ENCODE measurements at regions not wholly inside any gene's neighbourhood (a gene's known extent, or its start where the extent isn't known, plus 50 kb on each side); places are given as distances from the start of the nearest gene placed in this dataset.

- DNase-seq (ENCODE audit: extremely low read depth in 1 of 11, low read depth in 9 of 11, low spot score in 4 of 11), result no peak
These were observed 300.9 kb upstream of the CPEB2 start for GRCh38 chr4:14701389-14701788.

DNA sequence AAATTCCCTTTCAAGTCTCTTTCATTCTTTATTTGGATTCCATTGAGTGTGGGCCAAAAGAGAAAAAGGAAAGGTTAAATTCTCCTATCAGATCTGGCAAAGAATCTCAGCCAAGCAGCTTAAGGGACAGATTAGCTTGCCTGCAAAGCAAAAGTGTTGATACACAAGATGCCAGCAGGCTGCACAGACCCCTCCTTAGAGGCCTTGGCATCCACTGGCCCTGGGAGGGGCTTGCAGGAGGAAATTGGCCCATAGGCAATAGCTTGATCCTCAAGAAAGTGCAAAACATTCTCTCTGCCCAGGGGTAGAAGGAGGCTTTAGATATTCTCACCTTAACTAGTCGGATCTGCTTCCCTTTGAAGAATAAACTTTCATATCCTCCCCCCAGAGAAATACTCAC, 300.4 kb upstream of the CPEB2 start:
- no peak for DNase-seq (ENCODE audit: extremely low read depth in 1 of 11, low read depth in 9 of 11, low spot score in 4 of 11)

GRCh38 chr4:14708574-14708973, 293.7 kb upstream of the CPEB2 start:
- no peak for DNase-seq (ENCODE audit: extremely low read depth in 1 of 11, low read depth in 9 of 11, low spot score in 4 of 11)

- no peak for DNase-seq (ENCODE audit: extremely low read depth in 1 of 11, low read depth in 9 of 11, low spot score in 4 of 11)
These were observed 291.0 kb upstream of the CPEB2 start for GRCh38 chr4:14711259-14711658.

- no peak for DNase-seq (ENCODE audit: extremely low read depth in 1 of 11, low read depth in 9 of 11, low spot score in 4 of 11)
These were observed 285.6 kb upstream of the CPEB2 start for GRCh38 chr4:14716691-14717090.

DNA sequence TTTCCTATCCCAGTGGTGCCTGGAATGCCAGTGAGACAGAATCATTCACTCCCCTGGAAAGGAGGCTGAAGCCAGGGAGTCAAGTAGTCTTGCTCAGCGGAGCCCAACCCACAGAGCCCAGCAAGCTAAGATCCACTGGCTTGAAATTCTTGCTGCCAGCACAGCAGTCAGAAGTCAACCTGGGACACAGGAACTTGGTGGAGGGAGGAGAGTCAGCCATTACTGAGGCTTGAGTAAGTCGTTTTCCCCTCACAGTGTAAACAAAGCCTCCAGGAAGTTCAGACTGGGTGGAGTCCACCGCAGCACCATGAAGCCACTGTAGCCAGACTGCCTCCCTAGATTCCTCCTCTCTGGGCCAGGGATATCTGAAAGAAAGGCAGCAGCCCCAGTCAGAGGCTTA, 283.2 kb upstream of the CPEB2 start:
- DNase-seq (ENCODE audit: extremely low read depth in 1 of 11, low read depth in 9 of 11, low spot score in 4 of 11), result no peak

DNA sequence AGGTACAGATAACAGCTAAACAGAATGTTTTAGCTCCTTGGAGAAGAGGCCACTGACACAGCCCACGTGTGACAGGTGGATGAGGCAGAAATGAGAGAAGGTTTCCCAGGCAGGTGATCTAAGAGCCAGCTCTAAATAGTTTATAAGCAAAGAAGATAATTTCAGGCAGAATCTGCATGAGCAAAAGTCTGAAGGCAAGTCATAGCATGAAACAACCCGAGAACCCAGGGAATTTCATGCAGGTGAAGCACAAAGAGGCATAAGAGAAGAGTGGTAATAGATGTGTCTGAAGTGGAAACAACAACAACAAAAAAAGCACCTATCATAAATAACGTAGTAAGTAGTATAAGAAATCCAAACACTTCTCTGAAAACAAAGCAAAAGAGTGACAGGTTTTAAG, 275.8 kb upstream of the CPEB2 start:
- DNase-seq (ENCODE audit: extremely low read depth in 1 of 11, low read depth in 9 of 11, low spot score in 4 of 11), result no peak

DNA sequence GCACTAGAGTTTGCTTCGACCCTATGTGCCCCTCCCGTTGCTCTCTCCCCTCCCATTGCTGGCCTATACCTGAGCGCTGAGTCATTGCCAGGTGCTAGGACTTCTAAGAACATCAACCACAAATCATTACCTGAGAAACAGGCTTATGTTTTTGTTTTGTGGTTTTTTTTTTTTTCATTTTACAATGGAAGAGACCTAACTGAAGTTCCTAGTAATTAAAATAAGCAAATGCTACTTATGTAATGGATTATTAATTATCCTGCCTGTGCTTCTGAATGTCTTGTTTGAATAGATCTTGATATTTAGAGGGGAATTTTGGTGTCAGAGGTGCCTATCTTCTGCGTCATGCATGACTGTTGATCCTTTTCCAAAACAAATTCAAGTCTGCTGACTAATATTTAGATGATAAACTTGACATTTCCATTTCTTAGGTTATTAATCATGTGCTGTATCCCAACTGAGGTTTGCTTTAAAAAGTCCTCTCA, 275.4 kb upstream of the CPEB2 start:
- no peak for DNase-seq (ENCODE audit: extremely low read depth in 1 of 11, low read depth in 9 of 11, low spot score in 4 of 11)

GRCh38 chr4:14729282-14730000, 272.8 kb upstream of the CPEB2 start:
- no peak for DNase-seq (ENCODE audit: extremely low read depth in 1 of 11, low read depth in 9 of 11, low spot score in 4 of 11)

DNA sequence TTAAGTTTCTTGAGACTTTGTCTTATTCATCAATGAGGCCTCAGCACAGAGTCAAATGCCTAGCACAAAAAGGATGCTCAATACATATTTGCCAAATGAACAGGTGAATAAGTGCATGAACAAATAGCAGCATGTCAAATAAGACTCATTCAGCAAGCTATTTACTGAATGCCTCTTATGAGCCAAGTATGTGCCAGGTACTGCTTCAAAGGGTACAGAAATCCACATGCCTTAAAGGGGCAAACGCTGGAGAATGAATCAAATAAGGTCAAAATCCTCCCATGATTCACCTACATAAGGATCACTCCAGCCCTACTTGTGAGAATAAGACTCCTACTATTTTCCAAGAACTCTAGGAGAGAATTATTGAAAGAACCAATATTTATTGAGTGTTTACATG, 260.2 kb upstream of the CPEB2 start:
- DNase-seq (ENCODE audit: extremely low read depth in 1 of 11, low read depth in 9 of 11, low spot score in 4 of 11), result no peak

- DNase-seq (ENCODE audit: extremely low read depth in 1 of 11, low read depth in 9 of 11, low spot score in 4 of 11), result no peak
These were observed 259.1 kb upstream of the CPEB2 start for GRCh38 chr4:14743172-14743571.

GRCh38 chr4:14743601-14744000, 258.7 kb upstream of the CPEB2 start:
- no peak for DNase-seq (ENCODE audit: extremely low read depth in 1 of 11, low read depth in 9 of 11, low spot score in 4 of 11)

- DNase-seq (ENCODE audit: extremely low read depth in 1 of 11, low read depth in 9 of 11, low spot score in 4 of 11), result no peak
These were observed 257.9 kb upstream of the CPEB2 start for GRCh38 chr4:14744346-14744745.

GRCh38 chr4:14749910-14750309, 252.4 kb upstream of the CPEB2 start:
- no peak for DNase-seq (ENCODE audit: extremely low read depth in 1 of 11, low read depth in 9 of 11, low spot score in 4 of 11)

DNA sequence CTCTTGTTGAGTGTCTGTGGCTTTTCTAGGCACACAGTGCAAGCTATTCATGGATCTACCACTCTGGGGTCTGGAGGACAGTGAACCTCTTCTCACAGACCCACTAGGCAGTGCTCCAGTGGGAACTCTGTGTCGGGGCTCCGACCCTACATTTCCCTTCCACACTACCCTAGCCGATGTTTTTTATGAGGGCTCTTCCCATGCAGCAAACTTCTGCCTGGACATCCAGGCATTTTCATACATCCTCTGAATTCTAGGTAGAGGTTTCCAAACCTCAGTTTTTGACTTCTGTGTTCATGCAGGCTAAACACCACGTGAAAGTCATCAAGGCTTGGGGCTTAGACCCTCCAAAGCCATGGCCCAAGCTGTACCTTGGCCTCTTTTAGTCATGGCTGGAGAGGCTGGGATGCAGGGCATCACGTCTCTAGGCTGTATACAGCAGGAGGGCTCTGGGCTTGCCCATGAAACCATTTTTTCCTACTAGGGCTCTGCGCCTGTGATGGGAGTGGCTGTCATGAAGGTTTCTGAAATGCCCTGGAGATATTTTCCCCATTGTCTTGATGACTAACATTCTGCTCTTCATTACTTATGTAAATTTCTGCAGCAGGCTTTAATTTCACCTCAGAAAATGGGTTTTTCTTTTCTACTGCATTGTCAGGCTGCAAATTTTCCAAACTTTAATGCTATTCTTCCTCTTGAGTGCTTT, 249.8 kb upstream of the CPEB2 start:
- DNase-seq (ENCODE audit: extremely low read depth in 1 of 11, low read depth in 9 of 11, low spot score in 4 of 11), result no peak

GRCh38 chr4:14767142-14767541, 235.1 kb upstream of the CPEB2 start:
- no peak for DNase-seq (ENCODE audit: extremely low read depth in 1 of 11, low read depth in 9 of 11, low spot score in 4 of 11)

DNA sequence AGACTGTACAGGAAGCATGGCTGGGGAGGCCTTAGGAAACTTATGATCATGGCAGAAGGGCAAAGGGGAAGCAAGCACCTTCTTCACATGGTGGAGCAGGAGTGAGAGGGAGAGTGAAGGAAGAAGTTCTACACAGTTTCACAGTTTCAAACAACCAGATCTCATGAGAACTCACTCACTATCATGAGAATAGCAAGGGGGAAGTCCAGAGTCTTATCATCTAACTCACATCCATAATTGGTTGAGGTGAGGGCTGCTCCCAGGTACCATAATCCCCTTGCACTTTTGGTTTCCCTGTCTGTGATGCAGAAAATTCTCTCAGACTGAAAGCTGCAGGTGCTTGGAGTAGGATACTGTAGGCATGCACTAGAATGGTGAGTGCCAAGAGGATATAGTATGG, 233.8 kb upstream of the CPEB2 start:
- no peak for DNase-seq (ENCODE audit: extremely low read depth in 1 of 11, low read depth in 9 of 11, low spot score in 4 of 11)

DNA sequence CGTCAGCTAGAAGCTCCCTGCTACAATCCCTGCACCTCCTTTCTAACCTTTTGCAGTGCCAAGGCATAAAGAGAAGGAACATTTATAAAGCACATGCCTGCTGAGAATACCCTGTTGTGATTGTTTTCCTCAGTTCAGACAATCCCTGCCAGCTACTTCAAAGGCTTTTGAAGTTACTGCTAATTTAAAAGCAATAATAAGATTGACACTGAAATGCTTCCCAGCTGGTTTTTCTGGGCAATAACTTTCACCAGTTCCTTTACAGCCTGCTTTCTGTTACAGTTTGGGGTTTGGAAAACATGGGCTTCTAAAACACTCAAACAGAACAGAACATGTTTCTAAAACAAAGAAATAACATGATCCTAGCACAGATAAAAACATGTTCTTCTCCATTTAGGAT, 232.3 kb upstream of the CPEB2 start:
- DNase-seq (ENCODE audit: extremely low read depth in 1 of 11, low read depth in 9 of 11, low spot score in 4 of 11), result no peak

- no peak for DNase-seq (ENCODE audit: extremely low read depth in 1 of 11, low read depth in 9 of 11, low spot score in 4 of 11)
These were observed 231.2 kb upstream of the CPEB2 start for GRCh38 chr4:14771094-14771493.

GRCh38 chr4:14771504-14772175, 230.6 kb upstream of the CPEB2 start:
- DNase-seq (ENCODE audit: extremely low read depth in 1 of 11, low read depth in 9 of 11, low spot score in 4 of 11), result no peak

All from renal cortex interstitium (tissue), 11 donors.